ENCODE measurements at regions not wholly inside any gene's neighbourhood (a gene's known extent, or its start where the extent isn't known, plus 50 kb on each side); places are given as distances from the start of the nearest gene placed in this dataset.

- in situ Hi-C loops (cut with HindIII; ENCODE audit: low sequenced_read_pairs), result no loop called here
These were observed 1228.0 kb downstream of the TBC1D22A start for GRCh38 chr22:47990481-47990880.

- in situ Hi-C loops (cut with HindIII; ENCODE audit: low sequenced_read_pairs), result no loop called here
These were observed 1225.5 kb downstream of the TBC1D22A start for GRCh38 chr22:47987885-47988515.

GRCh38 chr22:47976219-47976618, 1213.8 kb downstream of the TBC1D22A start:
- in situ Hi-C loops (cut with HindIII; ENCODE audit: low sequenced_read_pairs), result no loop called here

GRCh38 chr22:47967831-47968230, 1205.4 kb downstream of the TBC1D22A start:
- in situ Hi-C loops (cut with HindIII; ENCODE audit: low sequenced_read_pairs), result no loop called here

- in situ Hi-C loops (cut with HindIII; ENCODE audit: low sequenced_read_pairs), result no loop called here
These were observed 1203.9 kb downstream of the TBC1D22A start for GRCh38 chr22:47966316-47966715.

GRCh38 chr22:47965896-47966295, 1203.4 kb downstream of the TBC1D22A start:
- in situ Hi-C loops (cut with HindIII; ENCODE audit: low sequenced_read_pairs), result no loop called here

- in situ Hi-C loops (cut with HindIII; ENCODE audit: low sequenced_read_pairs), result no loop called here
These were observed 1202.6 kb downstream of the TBC1D22A start for GRCh38 chr22:47965066-47965465.

- in situ Hi-C loops (cut with HindIII; ENCODE audit: low sequenced_read_pairs), result no loop called here
These were observed 1201.2 kb downstream of the TBC1D22A start for GRCh38 chr22:47963660-47964059.

GRCh38 chr22:47957649-47958048, 1195.2 kb downstream of the TBC1D22A start:
- in situ Hi-C loops (cut with HindIII; ENCODE audit: low sequenced_read_pairs), result no loop called here

GRCh38 chr22:47954107-47954506, 1191.7 kb downstream of the TBC1D22A start:
- in situ Hi-C loops (cut with HindIII; ENCODE audit: low sequenced_read_pairs), result no loop called here

GRCh38 chr22:47944941-47945340, 1182.5 kb downstream of the TBC1D22A start:
- in situ Hi-C loops (cut with HindIII; ENCODE audit: low sequenced_read_pairs), result no loop called here

- in situ Hi-C loops (cut with HindIII; ENCODE audit: low sequenced_read_pairs), result no loop called here
These were observed 1181.6 kb downstream of the TBC1D22A start for GRCh38 chr22:47943729-47944700.

GRCh38 chr22:47940211-47940610, 1177.8 kb downstream of the TBC1D22A start:
- in situ Hi-C loops (cut with HindIII; ENCODE audit: low sequenced_read_pairs), result no loop called here

GRCh38 chr22:47933891-47934290, 1171.4 kb downstream of the TBC1D22A start:
- in situ Hi-C loops (cut with HindIII; ENCODE audit: low sequenced_read_pairs), result no loop called here

GRCh38 chr22:47933226-47933625, 1170.8 kb downstream of the TBC1D22A start:
- in situ Hi-C loops (cut with HindIII; ENCODE audit: low sequenced_read_pairs), result no loop called here

- in situ Hi-C loops (cut with HindIII; ENCODE audit: low sequenced_read_pairs), result no loop called here
These were observed 1167.3 kb downstream of the TBC1D22A start for GRCh38 chr22:47929646-47930185.

- in situ Hi-C loops (cut with HindIII; ENCODE audit: low sequenced_read_pairs), result no loop called here
These were observed 1166.6 kb downstream of the TBC1D22A start for GRCh38 chr22:47929073-47929472.

GRCh38 chr22:47928631-47929030, 1166.2 kb downstream of the TBC1D22A start:
- in situ Hi-C loops (cut with HindIII; ENCODE audit: low sequenced_read_pairs), result no loop called here

GRCh38 chr22:47927648-47928210, 1165.3 kb downstream of the TBC1D22A start:
- in situ Hi-C loops (cut with HindIII; ENCODE audit: low sequenced_read_pairs), result no loop called here

GRCh38 chr22:47923011-47923427, 1160.6 kb downstream of the TBC1D22A start:
- in situ Hi-C loops (cut with HindIII; ENCODE audit: low sequenced_read_pairs), result no loop called here

- in situ Hi-C loops (cut with HindIII; ENCODE audit: low sequenced_read_pairs), result no loop called here
These were observed 1159.5 kb downstream of the TBC1D22A start for GRCh38 chr22:47921906-47922305.

Data from DLD1 (cell line).